ENCODE measurements at regions not wholly inside any gene's neighbourhood (a gene's known extent, or its start where the extent isn't known, plus 50 kb on each side); places are given as distances from the start of the nearest gene placed in this dataset.
A peak's percentile ranks its signal among the peaks of the same experiment; 100 is the strongest.

GRCh38 chr3:139764069-139764905 lies 86.5 kb upstream of the NMNAT3 start:
- H3K9me3 Mint-ChIP-seq: peaks cover 0 to 4% (median 0%) of the 10 kb centered on the region in 7 donors
- H3K4me1 Mint-ChIP-seq: peaks cover 0 to 4% (median 0%) of the 10 kb centered on the region in 4 donors
- Histone ChIP-seq H3K36me3 (ENCODE audit: control insufficient read depth, insufficient read depth, low read length) (no peaks in the 10 kb centered on the region), H3K4me3 (ENCODE audit: low read depth, low read length) (no peak overlapping the region), H3K27me3 (ENCODE audit: control insufficient read depth, insufficient read depth, low read length) (no peaks in the 10 kb centered on the region), H3K4me1 (ENCODE audit: control insufficient read depth, insufficient read depth, low read length, poor library complexity, severe bottlenecking) (no peaks in the 10 kb centered on the region), H3K9me3 (ENCODE audit: control insufficient read depth in 2 of 2, low read length in 2 of 2) (no peaks in the 10 kb centered on the region), H3K27ac (ENCODE audit: insufficient read depth, low read length, poor library complexity, severe bottlenecking) (no peak overlapping the region)
- no peaks in the 10 kb centered on the region for H3K36me3 Mint-ChIP-seq
- DNase-seq (no peak), ATAC-seq (ENCODE audit: low read depth in 2 of 2) (no peak)
- H3K27me3 Mint-ChIP-seq: no peaks in the 10 kb centered on the region
- H3K27ac Mint-ChIP-seq: no peak overlapping the region
- H3K4me3 Mint-ChIP-seq: no peak overlapping the region

- Mint-ChIP-seq H3K9me3 (peaks cover 0 to 4% (median 0%) of the 10 kb centered on the region in 7 donors), H3K27ac (no peak overlapping the region), H3K4me3 (no peak overlapping the region), H3K36me3 (no peaks in the 10 kb centered on the region), H3K4me1 (peaks cover 0 to 4% (median 0%) of the 10 kb centered on the region in 4 donors), H3K27me3 (no peaks in the 10 kb centered on the region)
- no peaks in the 10 kb centered on the region for H3K4me1 ChIP-seq (ENCODE audit: control insufficient read depth, insufficient read depth, low read length, poor library complexity, severe bottlenecking)
- no peak overlapping the region for H3K4me3 ChIP-seq (ENCODE audit: low read depth, low read length)
- no peaks in the 10 kb centered on the region for H3K9me3 ChIP-seq (ENCODE audit: control insufficient read depth in 2 of 2, low read length in 2 of 2)
- ATAC-seq (ENCODE audit: low read depth in 2 of 2) (no peak), DNase-seq (no peak)
- H3K36me3 ChIP-seq (ENCODE audit: control insufficient read depth, insufficient read depth, low read length): no peaks in the 10 kb centered on the region
- H3K27ac ChIP-seq (ENCODE audit: insufficient read depth, low read length, poor library complexity, severe bottlenecking): no peak overlapping the region
- no peaks in the 10 kb centered on the region for H3K27me3 ChIP-seq (ENCODE audit: control insufficient read depth, insufficient read depth, low read length)
These were observed 84.5 kb upstream of the NMNAT3 start for GRCh38 chr3:139762302-139762701.

- no peak for ATAC-seq (ENCODE audit: low read depth in 2 of 2)
- H3K36me3 Mint-ChIP-seq: no peaks in the 10 kb centered on the region
- H3K4me1 Mint-ChIP-seq: peaks cover 0 to 4% (median 0%) of the 10 kb centered on the region in 4 donors
These were observed 81.7 kb upstream of the NMNAT3 start for GRCh38 chr3:139759470-139759869.

DNA sequence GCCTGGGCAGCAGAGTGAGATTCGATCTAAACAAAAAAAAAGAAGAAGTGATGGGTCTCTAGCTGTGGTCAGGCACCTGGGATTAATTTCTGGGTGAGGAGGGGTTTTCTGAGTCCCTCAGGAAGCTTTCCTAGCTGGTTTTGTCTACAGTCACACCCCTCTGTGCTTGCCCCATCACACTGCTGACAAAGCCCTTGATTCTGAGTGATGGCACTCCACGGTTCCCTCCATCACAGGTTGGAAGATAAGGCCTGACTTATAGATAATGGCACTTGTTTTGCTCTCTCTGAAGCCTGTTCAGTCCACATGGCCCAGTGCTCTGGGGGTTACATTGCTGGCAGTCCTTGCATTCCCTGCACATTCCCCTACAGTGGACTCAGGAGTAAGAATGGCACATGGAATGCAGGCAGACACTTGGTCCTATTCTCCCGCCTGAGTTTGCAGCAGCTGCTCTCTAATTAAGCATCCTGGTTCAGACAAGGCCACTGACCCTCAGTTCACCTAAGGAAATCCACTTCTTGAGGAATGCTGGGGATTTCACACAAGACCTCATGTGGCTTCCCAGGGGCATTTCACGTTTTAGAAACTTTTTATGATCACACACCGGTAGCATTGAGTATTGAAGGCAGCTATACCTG lies 81.0 kb upstream of the NMNAT3 start:
- H3K27me3 ChIP-seq (ENCODE audit: control insufficient read depth, insufficient read depth, low read length): no peaks in the 10 kb centered on the region
- DNase-seq: no peak
- H3K4me1 ChIP-seq (ENCODE audit: control insufficient read depth, insufficient read depth, low read length, poor library complexity, severe bottlenecking): no peaks in the 10 kb centered on the region
- H3K36me3 Mint-ChIP-seq: no peaks in the 10 kb centered on the region
- no peaks in the 10 kb centered on the region for H3K9me3 ChIP-seq (ENCODE audit: control insufficient read depth in 2 of 2, low read length in 2 of 2)
- H3K4me3 Mint-ChIP-seq: peak overlapping the region in 1 of 4 donors; percentile 27
- H3K4me3 ChIP-seq (ENCODE audit: low read depth, low read length): no peak overlapping the region
- H3K4me1 Mint-ChIP-seq: peaks cover 0 to 4% (median 0%) of the 10 kb centered on the region in 4 donors
- no peaks in the 10 kb centered on the region for H3K36me3 ChIP-seq (ENCODE audit: control insufficient read depth, insufficient read depth, low read length)
- H3K27me3 Mint-ChIP-seq: no peaks in the 10 kb centered on the region
- no peak for ATAC-seq (ENCODE audit: low read depth in 2 of 2)
- H3K9me3 Mint-ChIP-seq: peaks cover 0 to 3% (median 0%) of the 10 kb centered on the region in 7 donors
- no peak overlapping the region for H3K27ac Mint-ChIP-seq
- H3K27ac ChIP-seq (ENCODE audit: insufficient read depth, low read length, poor library complexity, severe bottlenecking): no peak overlapping the region

More at GRCh38 chr3:139759470-139759869, 81.7 kb upstream of the NMNAT3 start:
- no peak overlapping the region for H3K4me3 ChIP-seq (ENCODE audit: low read depth, low read length)
- no peaks in the 10 kb centered on the region for H3K27me3 ChIP-seq (ENCODE audit: control insufficient read depth, insufficient read depth, low read length)
- no peaks in the 10 kb centered on the region for H3K4me1 ChIP-seq (ENCODE audit: control insufficient read depth, insufficient read depth, low read length, poor library complexity, severe bottlenecking)
- H3K9me3 ChIP-seq (ENCODE audit: control insufficient read depth in 2 of 2, low read length in 2 of 2): no peaks in the 10 kb centered on the region
- H3K27ac ChIP-seq (ENCODE audit: insufficient read depth, low read length, poor library complexity, severe bottlenecking): no peak overlapping the region
- H3K9me3 Mint-ChIP-seq: peaks cover 0 to 3% (median 0%) of the 10 kb centered on the region in 7 donors
- no peaks in the 10 kb centered on the region for H3K36me3 ChIP-seq (ENCODE audit: control insufficient read depth, insufficient read depth, low read length)
- DNase-seq: no peak
- H3K27me3 Mint-ChIP-seq: no peaks in the 10 kb centered on the region
- no peak overlapping the region for H3K4me3 Mint-ChIP-seq
- no peak overlapping the region for H3K27ac Mint-ChIP-seq

DNA sequence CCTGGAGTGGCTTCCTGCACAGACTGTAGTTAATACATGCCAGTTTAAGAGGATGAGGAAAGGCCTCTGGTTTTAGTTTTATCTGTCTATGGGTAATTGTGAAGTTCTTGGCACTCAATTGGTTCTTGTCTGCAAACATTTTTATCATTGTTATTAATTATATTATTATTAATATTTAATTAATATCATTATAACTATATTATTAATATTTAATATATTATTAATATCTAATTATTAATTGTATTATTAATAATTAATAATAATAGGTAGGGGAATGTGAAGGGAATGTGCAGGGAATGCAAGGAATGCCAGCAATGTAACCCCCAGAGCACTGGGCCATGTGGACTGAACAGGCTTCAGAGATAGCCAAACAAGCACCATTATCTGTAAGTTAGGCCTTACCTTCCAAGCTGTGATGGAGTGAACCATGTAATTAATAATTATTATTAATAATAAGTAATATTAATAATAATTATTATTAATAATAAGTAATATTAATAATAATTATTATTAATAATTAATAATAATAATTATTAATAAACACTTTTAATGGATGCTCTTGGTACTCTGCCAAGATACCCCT lies 79.8 kb upstream of the NMNAT3 start:
- Mint-ChIP-seq H3K27me3 (no peaks in the 10 kb centered on the region), H3K4me3 (no peak overlapping the region), H3K4me1 (no peaks in the 10 kb centered on the region), H3K9me3 (peaks cover 0 to 3% (median 0%) of the 10 kb centered on the region in 7 donors), H3K36me3 (no peaks in the 10 kb centered on the region), H3K27ac (no peak overlapping the region)
- Histone ChIP-seq H3K4me3 (ENCODE audit: low read depth, low read length) (no peak overlapping the region), H3K27me3 (ENCODE audit: control insufficient read depth, insufficient read depth, low read length) (no peaks in the 10 kb centered on the region), H3K4me1 (ENCODE audit: control insufficient read depth, insufficient read depth, low read length, poor library complexity, severe bottlenecking) (no peaks in the 10 kb centered on the region), H3K9me3 (ENCODE audit: control insufficient read depth in 2 of 2, low read length in 2 of 2) (no peaks in the 10 kb centered on the region), H3K27ac (ENCODE audit: insufficient read depth, low read length, poor library complexity, severe bottlenecking) (no peak overlapping the region), H3K36me3 (ENCODE audit: control insufficient read depth, insufficient read depth, low read length) (no peaks in the 10 kb centered on the region)
- DNase-seq (no peak), ATAC-seq (ENCODE audit: low read depth in 2 of 2) (no peak)

- DNase-seq (no peak), ATAC-seq (ENCODE audit: low read depth in 2 of 2) (no peak)
- Histone ChIP-seq H3K4me1 (ENCODE audit: control insufficient read depth, insufficient read depth, low read length, poor library complexity, severe bottlenecking) (no peaks in the 10 kb centered on the region), H3K36me3 (ENCODE audit: control insufficient read depth, insufficient read depth, low read length) (no peaks in the 10 kb centered on the region), H3K4me3 (ENCODE audit: low read depth, low read length) (no peak overlapping the region), H3K27me3 (ENCODE audit: control insufficient read depth, insufficient read depth, low read length) (no peaks in the 10 kb centered on the region), H3K9me3 (ENCODE audit: control insufficient read depth in 2 of 2, low read length in 2 of 2) (peaks cover 0 to under 1% of the 10 kb centered on the region in 2 experiments), H3K27ac (ENCODE audit: insufficient read depth, low read length, poor library complexity, severe bottlenecking) (no peak overlapping the region)
- Mint-ChIP-seq H3K27me3 (no peaks in the 10 kb centered on the region), H3K4me3 (no peak overlapping the region), H3K9me3 (peaks cover 0 to 3% (median 0%) of the 10 kb centered on the region in 7 donors), H3K36me3 (no peaks in the 10 kb centered on the region), H3K4me1 (no peaks in the 10 kb centered on the region), H3K27ac (no peak overlapping the region)
These were observed 78.8 kb upstream of the NMNAT3 start for GRCh38 chr3:139756529-139757103.

DNA sequence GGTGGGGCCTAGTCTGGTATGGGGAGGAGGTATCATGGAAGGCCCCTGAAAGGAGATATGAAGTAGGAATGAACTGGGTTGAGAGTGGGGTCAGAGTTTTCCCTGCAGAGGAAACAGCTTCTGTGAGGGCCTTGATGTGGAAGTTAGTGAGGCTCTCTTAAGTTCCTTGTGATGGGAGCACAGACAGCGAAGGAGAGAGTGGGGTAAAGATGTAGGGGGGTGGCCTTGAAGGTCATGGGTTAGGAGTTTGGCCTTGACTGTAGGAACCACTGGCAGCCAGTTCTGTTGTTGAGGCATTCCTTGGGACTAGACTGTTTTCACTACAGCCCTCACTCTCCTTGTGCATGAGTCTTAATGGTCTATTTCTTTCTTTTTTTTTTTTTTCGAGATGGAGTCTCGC lies 77.8 kb upstream of the NMNAT3 start:
- no peak for DNase-seq
- H3K4me1 ChIP-seq (ENCODE audit: control insufficient read depth, insufficient read depth, low read length, poor library complexity, severe bottlenecking): no peaks in the 10 kb centered on the region
- H3K4me3 ChIP-seq (ENCODE audit: low read depth, low read length): no peak overlapping the region
- Mint-ChIP-seq H3K36me3 (no peaks in the 10 kb centered on the region), H3K27ac (no peak overlapping the region), H3K9me3 (peaks cover 0 to 5% (median 3%) of the 10 kb centered on the region in 7 donors), H3K4me1 (no peaks in the 10 kb centered on the region), H3K4me3 (no peak overlapping the region), H3K27me3 (no peaks in the 10 kb centered on the region)
- H3K36me3 ChIP-seq (ENCODE audit: control insufficient read depth, insufficient read depth, low read length): no peaks in the 10 kb centered on the region
- no peak overlapping the region for H3K27ac ChIP-seq (ENCODE audit: insufficient read depth, low read length, poor library complexity, severe bottlenecking)
- no peaks in the 10 kb centered on the region for H3K27me3 ChIP-seq (ENCODE audit: control insufficient read depth, insufficient read depth, low read length)
- no peak for ATAC-seq (ENCODE audit: low read depth in 2 of 2)
- peaks cover 0 to 7% of the 10 kb centered on the region in 2 experiments for H3K9me3 ChIP-seq (ENCODE audit: control insufficient read depth in 2 of 2, low read length in 2 of 2)

Measured in CD4-positive, CD25-positive, alpha-beta regulatory T cell (primary cell).